Adrenal gland (tissue), 9 donors: ENCODE measurements at regions not wholly inside any gene's neighbourhood (a gene's known extent, or its start where the extent isn't known, plus 50 kb on each side); places are given as distances from the start of the nearest gene placed in this dataset.
A peak's percentile ranks its signal among the peaks of the same experiment; 100 is the strongest.

Source experiments
- DNase-seq, 7 donors: peaks; one replicate each; pipeline ENCODE4 v3.0.0-alpha.2; 2019 to 2020
- H3K27ac ChIP-seq, 5 donors: fragments of 200-600 bp; sonication (generic) in 4 of 5; 1 replicate in 3 of 5; 2 replicates in 2 of 5; pipeline versions ENCODE4 v1.5.1 to v1.8.0; 2016 to 2020; ENCODE audit warnings: mild to moderate bottlenecking in 1 of 5
- H3K27me3 ChIP-seq: fragments of 200-600 bp; 2 replicates; pipeline ENCODE4 v1.8.0; 2021
- H3K36me3 ChIP-seq, 2 donors: fragments of 200-600 bp; replicated peaks in 1 of 2; 1 replicate in 1 of 2; 2 replicates in 1 of 2; pipeline versions ENCODE4 v1.5.1 to v1.8.0; 2018 to 2022
- H3K4me1 ChIP-seq, 2 donors: fragments of 200-600 bp; replicated peaks in 1 of 2; 1 replicate in 1 of 2; 2 replicates in 1 of 2; pipeline versions ENCODE4 v1.5.1 to v1.8.0; 2018 to 2021
- H3K4me3 ChIP-seq, 4 donors: fragments of 200-600 bp; sonication (generic) in 3 of 4; one replicate each; pipeline ENCODE4 v1.5.1; 2016 to 2018
- H3K9me3 ChIP-seq, 3 donors: fragments of 200-600 bp; sonication (generic) in 1 of 3; replicated peaks in 1 of 3; 1 replicate in 2 of 3; 2 replicates in 1 of 3; pipeline versions ENCODE4 v1.5.1 to v1.8.0; 2016 to 2021
- POLR2A ChIP-seq, 2 donors: fragments of 450-650 bp; IDR thresholded peaks; one replicate each; pipeline ENCODE4 v1.6.1; 2017; ENCODE audit warnings: antibody characterized with exemption in 2 of 2, mild to moderate bottlenecking in 2 of 2, moderate library complexity in 1 of 2
- WGBS, 4 donors: extraction: QIAGEN DNeasy Blood & Tissue Kit in 2 of 4; methylation state at CpG; one replicate each; pipeline versions ENCODE4 v1.1.5 to v1.1.7; 2013 to 2017; 5-methylcytosine and 5-hydroxymethylcytosine counted together
- intact Hi-C, 2 donors: fragments of 100-400 bp; cut with DNase I; formaldehyde crosslinking; loops; one replicate each; pipeline versions ENCODE4 v1.14.1 to v1.15.0; 2022 to 2023
- TF ChIP-seq, protein P1 (sequence below), 6 experiments: fragments of 450-650 bp in 4 of 6; fragments of 200-600 bp in 2 of 6; sonication (generic) in 1 of 6; IDR thresholded peaks; 1 replicate in 5 of 6; 2 replicates in 1 of 6; pipeline versions ENCODE4 v1.5.1 to v1.8.0; 2016 to 2021; ENCODE audit warnings: antibody characterized with exemption in 6 of 6, mild to moderate bottlenecking in 2 of 6, moderate library complexity in 1 of 6
- donor health status: healthy with polysubstance abuse.
- donor health status: Bipolar disorder and iron deficiency.
- donor health status: DM: yes; HTN: yes; CAD: no.
- donor health status: DM: no; HTN: no; CAD: no.
- donor health status: DM: no; HTN: no; CAD: no.

DNA sequence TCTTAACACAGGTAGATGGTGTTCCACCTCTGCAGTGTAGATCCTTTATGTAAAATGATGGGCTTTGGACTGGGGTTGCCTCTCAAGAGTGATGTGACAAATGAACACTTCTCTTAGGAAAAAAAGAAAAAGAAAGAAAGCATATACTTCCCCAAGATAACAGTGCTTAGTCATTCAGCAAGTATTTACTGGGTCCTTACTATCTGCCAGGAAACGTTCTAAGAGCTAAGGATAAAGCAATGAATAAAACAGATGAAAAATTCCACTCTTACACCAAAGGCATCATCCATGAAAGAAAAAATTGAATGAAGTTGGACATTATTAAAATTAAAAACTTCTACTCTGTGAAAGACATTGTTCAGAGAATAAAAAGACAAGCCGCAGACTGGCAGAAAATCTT is 177.3 kb downstream of the C7orf25 start:
- Histone ChIP-seq H3K27me3 (no peaks in the 10 kb centered on the region), H3K9me3 (no peaks in the 10 kb centered on the region), H3K4me3 (no peak overlapping the region), H3K36me3 (no peaks in the 10 kb centered on the region), H3K4me1 (peaks cover 4% of the 10 kb centered on the region in 2 donors), H3K27ac (peak overlapping the region in 1 of 5 donors; percentile 21)
- DNase-seq: no peak
- intact Hi-C loops: no loop called here
- TF ChIP-seq, protein P1, sequence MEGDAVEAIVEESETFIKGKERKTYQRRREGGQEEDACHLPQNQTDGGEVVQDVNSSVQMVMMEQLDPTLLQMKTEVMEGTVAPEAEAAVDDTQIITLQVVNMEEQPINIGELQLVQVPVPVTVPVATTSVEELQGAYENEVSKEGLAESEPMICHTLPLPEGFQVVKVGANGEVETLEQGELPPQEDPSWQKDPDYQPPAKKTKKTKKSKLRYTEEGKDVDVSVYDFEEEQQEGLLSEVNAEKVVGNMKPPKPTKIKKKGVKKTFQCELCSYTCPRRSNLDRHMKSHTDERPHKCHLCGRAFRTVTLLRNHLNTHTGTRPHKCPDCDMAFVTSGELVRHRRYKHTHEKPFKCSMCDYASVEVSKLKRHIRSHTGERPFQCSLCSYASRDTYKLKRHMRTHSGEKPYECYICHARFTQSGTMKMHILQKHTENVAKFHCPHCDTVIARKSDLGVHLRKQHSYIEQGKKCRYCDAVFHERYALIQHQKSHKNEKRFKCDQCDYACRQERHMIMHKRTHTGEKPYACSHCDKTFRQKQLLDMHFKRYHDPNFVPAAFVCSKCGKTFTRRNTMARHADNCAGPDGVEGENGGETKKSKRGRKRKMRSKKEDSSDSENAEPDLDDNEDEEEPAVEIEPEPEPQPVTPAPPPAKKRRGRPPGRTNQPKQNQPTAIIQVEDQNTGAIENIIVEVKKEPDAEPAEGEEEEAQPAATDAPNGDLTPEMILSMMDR (IDR thresholded peaks at IDR 0.05): no peak
- TF ChIP-seq POLR2A (IDR thresholded peaks at IDR 0.05): no peak
- WGBS, 4 donors: 41 to 48% (median 44%) methylated on average over 2 of the region's 2 CpGs

DNA sequence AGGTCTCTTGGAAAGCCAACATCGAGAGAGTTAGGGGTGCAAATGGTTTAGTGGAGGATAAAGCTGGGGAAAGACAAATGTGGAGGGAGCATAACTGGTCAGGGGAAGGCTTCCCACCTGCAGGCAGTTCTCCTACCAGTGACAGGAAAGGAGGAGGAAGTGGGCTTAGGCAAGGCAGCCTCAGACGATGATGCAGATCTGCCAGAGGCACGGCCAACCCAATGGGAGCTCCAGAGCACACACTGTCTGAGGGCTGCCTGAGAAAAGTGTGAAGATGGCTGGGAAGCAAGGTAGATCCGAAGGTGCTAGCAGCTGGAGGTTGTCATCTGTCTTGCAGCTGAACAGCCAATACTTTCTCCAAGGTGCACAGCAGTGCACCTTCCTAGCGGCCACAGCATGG is 178.8 kb downstream of the C7orf25 start:
- Histone ChIP-seq H3K27ac (no peak overlapping the region), H3K4me1 (peaks cover 4% of the 10 kb centered on the region in 2 donors), H3K4me3 (no peak overlapping the region), H3K36me3 (no peaks in the 10 kb centered on the region), H3K27me3 (no peaks in the 10 kb centered on the region), H3K9me3 (no peaks in the 10 kb centered on the region)
- DNase-seq: no peak
- WGBS, 4 donors: 65 to 80% (median 76%) methylated on average over 4 to 5 of the region's 5 CpGs
- no peak for TF ChIP-seq POLR2A (IDR thresholded peaks at IDR 0.05)
- TF ChIP-seq, protein P1 (IDR thresholded peaks at IDR 0.05): no peak
- intact Hi-C loops: no loop called here

DNA sequence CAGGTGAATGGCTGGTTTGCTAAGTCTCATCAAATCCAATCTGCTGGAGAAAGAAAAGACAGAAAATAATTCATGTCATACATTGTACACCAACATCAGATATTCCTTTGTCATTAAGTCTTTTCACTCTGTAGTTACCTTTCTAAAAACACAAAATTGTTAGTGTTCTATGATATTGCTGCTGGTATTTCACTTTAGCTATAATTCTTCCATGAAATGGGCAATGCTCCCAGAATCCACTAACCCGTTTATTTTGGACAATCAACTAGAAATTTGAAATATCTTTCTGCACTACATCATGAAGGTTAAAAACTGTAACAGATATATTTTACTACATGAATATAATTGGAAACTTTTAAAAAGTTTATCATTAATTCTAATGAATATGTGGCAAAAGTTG is 181.3 kb downstream of the C7orf25 start:
- Histone ChIP-seq H3K4me3 (no peak overlapping the region), H3K27me3 (no peaks in the 10 kb centered on the region), H3K4me1 (peaks cover 4% of the 10 kb centered on the region in 2 donors), H3K27ac (no peak overlapping the region), H3K36me3 (no peaks in the 10 kb centered on the region), H3K9me3 (no peaks in the 10 kb centered on the region)
- no peak for TF ChIP-seq POLR2A (IDR thresholded peaks at IDR 0.05)
- TF ChIP-seq, protein P1 (IDR thresholded peaks at IDR 0.05): no peak
- intact Hi-C loops: no loop called here
- no peak for DNase-seq
- 14 to 29% (median 28%) methylated on average over 1 of the region's 1 CpG for WGBS, 4 donors

DNA sequence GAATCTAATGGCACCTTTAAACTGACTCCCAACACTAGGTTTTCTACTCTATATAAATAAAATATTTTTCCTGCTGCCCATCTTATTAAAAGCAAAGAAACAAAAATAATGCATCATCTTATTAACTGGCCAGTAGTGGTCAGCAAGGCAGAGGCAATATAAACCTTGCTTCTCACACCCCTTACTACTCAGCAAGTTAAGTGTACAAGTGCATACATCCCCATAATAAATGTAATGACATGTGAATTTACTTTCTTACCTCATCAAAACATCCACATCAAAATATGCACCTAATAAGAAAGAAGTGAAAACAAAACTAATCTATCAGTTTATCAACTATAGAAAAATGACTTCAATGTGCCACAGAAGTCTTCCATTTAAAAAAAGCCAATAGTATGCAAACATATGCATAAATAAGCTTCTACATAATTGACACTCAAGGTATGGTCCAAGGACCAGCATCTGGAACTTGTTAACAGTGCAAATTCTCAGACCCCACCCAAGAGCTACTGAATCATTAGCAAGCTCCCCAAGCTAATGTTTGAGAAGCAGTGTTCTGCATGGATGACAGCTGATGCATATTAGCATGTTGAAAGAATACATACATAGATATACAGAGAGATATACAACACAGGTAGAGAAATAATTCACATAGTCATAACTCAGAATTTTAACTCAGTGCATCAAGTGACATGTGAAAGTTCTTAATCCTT is 182.7 kb downstream of the C7orf25 start:
- no peak for TF ChIP-seq POLR2A (IDR thresholded peaks at IDR 0.05)
- TF ChIP-seq, protein P1 (IDR thresholded peaks at IDR 0.05): no peak
- DNase-seq: no peak
- Histone ChIP-seq H3K27ac (no peak overlapping the region), H3K27me3 (no peaks in the 10 kb centered on the region), H3K36me3 (no peaks in the 10 kb centered on the region), H3K4me1 (peaks cover 0 to 4% of the 10 kb centered on the region in 2 donors), H3K4me3 (no peak overlapping the region), H3K9me3 (no peaks in the 10 kb centered on the region)
- intact Hi-C loops: no loop called here
